ENCODE measurements at regions not wholly inside any gene's neighbourhood (a gene's known extent, or its start where the extent isn't known, plus 50 kb on each side); places are given as distances from the start of the nearest gene placed in this dataset.

DNA sequence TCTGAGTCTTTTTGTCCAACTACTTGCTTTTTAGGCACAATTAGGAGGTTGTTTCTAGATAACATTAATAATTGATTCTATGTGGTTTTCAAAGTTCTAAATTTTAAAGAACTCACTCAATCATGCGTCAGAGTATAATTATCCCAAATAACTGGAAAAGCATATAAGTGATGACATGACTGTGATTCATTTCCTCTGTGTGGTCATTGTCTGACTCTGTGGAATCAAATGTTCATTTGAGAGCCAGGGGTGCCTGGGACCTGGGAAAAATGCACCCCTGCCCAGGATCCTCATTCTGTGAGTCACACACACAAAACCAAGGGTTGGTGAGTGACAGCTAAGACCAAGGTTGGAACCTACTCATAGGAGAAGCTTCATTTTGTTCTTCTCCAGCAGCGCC lies 127.1 kb upstream of the MLIP start:
- no peaks in the 10 kb centered on the region for H3F3A ChIP-seq (ENCODE audit: insufficient read depth, low read length)

GRCh38 chr6:53984581-53984980 lies 126.7 kb upstream of the MLIP start:
- H3K4me3 ChIP-seq (ENCODE audit: low read length): no peak overlapping the region
- DNase-seq: no peak
- H3K36me3 ChIP-seq (replicated peaks; ENCODE audit: insufficient read depth, low read length): no peaks in the 10 kb centered on the region
- no peak overlapping the region for H3K9ac ChIP-seq (ENCODE audit: low read length)
- no peaks in the 10 kb centered on the region for H3K4me1 ChIP-seq (ENCODE audit: low read length)
- no peak for TF ChIP-seq EZH2phosphoT487 (IDR thresholded peaks at IDR 0.05; ENCODE audit: low read length)
- TF ChIP-seq, protein P1, sequence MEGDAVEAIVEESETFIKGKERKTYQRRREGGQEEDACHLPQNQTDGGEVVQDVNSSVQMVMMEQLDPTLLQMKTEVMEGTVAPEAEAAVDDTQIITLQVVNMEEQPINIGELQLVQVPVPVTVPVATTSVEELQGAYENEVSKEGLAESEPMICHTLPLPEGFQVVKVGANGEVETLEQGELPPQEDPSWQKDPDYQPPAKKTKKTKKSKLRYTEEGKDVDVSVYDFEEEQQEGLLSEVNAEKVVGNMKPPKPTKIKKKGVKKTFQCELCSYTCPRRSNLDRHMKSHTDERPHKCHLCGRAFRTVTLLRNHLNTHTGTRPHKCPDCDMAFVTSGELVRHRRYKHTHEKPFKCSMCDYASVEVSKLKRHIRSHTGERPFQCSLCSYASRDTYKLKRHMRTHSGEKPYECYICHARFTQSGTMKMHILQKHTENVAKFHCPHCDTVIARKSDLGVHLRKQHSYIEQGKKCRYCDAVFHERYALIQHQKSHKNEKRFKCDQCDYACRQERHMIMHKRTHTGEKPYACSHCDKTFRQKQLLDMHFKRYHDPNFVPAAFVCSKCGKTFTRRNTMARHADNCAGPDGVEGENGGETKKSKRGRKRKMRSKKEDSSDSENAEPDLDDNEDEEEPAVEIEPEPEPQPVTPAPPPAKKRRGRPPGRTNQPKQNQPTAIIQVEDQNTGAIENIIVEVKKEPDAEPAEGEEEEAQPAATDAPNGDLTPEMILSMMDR (IDR thresholded peaks at IDR 0.05; ENCODE audit: low read length): no peak
- no peak for TF ChIP-seq EZH2 (optimal IDR thresholded peaks at IDR 0.05; ENCODE audit: low read depth, low read length)
- no peaks in the 10 kb centered on the region for H3K27me3 ChIP-seq (replicated peaks; ENCODE audit: insufficient read depth, low read length)
- no peaks in the 10 kb centered on the region for H3K9me3 ChIP-seq (replicated peaks; ENCODE audit: insufficient read depth, low read length)
- no peaks in the 10 kb centered on the region for H4K20me1 ChIP-seq (ENCODE audit: insufficient read depth, low read length)
- no peaks in the 10 kb centered on the region for H3F3A ChIP-seq (ENCODE audit: insufficient read depth, low read length)
- no peaks in the 10 kb centered on the region for H3K79me2 ChIP-seq (ENCODE audit: low read length)
- H2AFZ ChIP-seq (ENCODE audit: low read length): no peak overlapping the region
- H3K4me2 ChIP-seq (ENCODE audit: low read depth, low read length): no peak overlapping the region
- H3K27ac ChIP-seq (ENCODE audit: low read length): no peak overlapping the region
- H3K9me2 ChIP-seq (replicated peaks; ENCODE audit: insufficient read depth, low read length): no peaks in the 10 kb centered on the region

More for the DNA sequence above, 127.1 kb upstream of the MLIP start:
- Histone ChIP-seq H3K27ac (ENCODE audit: low read length) (no peak overlapping the region), H2AFZ (ENCODE audit: low read length) (no peak overlapping the region), H3K36me3 (replicated peaks; ENCODE audit: insufficient read depth, low read length) (no peaks in the 10 kb centered on the region), H3K27me3 (replicated peaks; ENCODE audit: insufficient read depth, low read length) (no peaks in the 10 kb centered on the region), H3K9ac (ENCODE audit: low read length) (no peak overlapping the region), H3K9me2 (replicated peaks; ENCODE audit: insufficient read depth, low read length) (no peaks in the 10 kb centered on the region), H3K79me2 (ENCODE audit: low read length) (no peaks in the 10 kb centered on the region), H3K4me3 (ENCODE audit: low read length) (no peak overlapping the region), H4K20me1 (ENCODE audit: insufficient read depth, low read length) (no peaks in the 10 kb centered on the region), H3K4me2 (ENCODE audit: low read depth, low read length) (no peak overlapping the region), H3K9me3 (replicated peaks; ENCODE audit: insufficient read depth, low read length) (no peaks in the 10 kb centered on the region), H3K4me1 (ENCODE audit: low read length) (no peaks in the 10 kb centered on the region)
- DNase-seq: no peak
- TF ChIP-seq EZH2phosphoT487 (IDR thresholded peaks at IDR 0.05; ENCODE audit: low read length): no peak
- TF ChIP-seq EZH2 (optimal IDR thresholded peaks at IDR 0.05; ENCODE audit: low read depth, low read length): no peak
- TF ChIP-seq, protein P1 (IDR thresholded peaks at IDR 0.05; ENCODE audit: low read length): no peak

- H3K27me3 ChIP-seq (replicated peaks; ENCODE audit: insufficient read depth, low read length): no peaks in the 10 kb centered on the region
- H3K4me2 ChIP-seq (ENCODE audit: low read depth, low read length): no peak overlapping the region
- no peaks in the 10 kb centered on the region for H3K4me1 ChIP-seq (ENCODE audit: low read length)
- no peaks in the 10 kb centered on the region for H4K20me1 ChIP-seq (ENCODE audit: insufficient read depth, low read length)
- H2AFZ ChIP-seq (ENCODE audit: low read length): no peak overlapping the region
- H3K4me3 ChIP-seq (ENCODE audit: low read length): no peak overlapping the region
- H3F3A ChIP-seq (ENCODE audit: insufficient read depth, low read length): no peaks in the 10 kb centered on the region
- no peaks in the 10 kb centered on the region for H3K9me2 ChIP-seq (replicated peaks; ENCODE audit: insufficient read depth, low read length)
- no peaks in the 10 kb centered on the region for H3K9me3 ChIP-seq (replicated peaks; ENCODE audit: insufficient read depth, low read length)
- no peak overlapping the region for H3K9ac ChIP-seq (ENCODE audit: low read length)
- TF ChIP-seq EZH2phosphoT487 (IDR thresholded peaks at IDR 0.05; ENCODE audit: low read length): no peak
- TF ChIP-seq, protein P1 (IDR thresholded peaks at IDR 0.05; ENCODE audit: low read length): no peak
- TF ChIP-seq EZH2 (optimal IDR thresholded peaks at IDR 0.05; ENCODE audit: low read depth, low read length): no peak
- no peak overlapping the region for H3K27ac ChIP-seq (ENCODE audit: low read length)
- H3K36me3 ChIP-seq (replicated peaks; ENCODE audit: insufficient read depth, low read length): no peaks in the 10 kb centered on the region
- H3K79me2 ChIP-seq (ENCODE audit: low read length): no peaks in the 10 kb centered on the region
- no peak for DNase-seq
Measured at GRCh38 chr6:53985366-53985765, 125.9 kb upstream of the MLIP start.
